Endometrium (tissue), 2 donors: ENCODE measurements at regions not wholly inside any gene's neighbourhood (a gene's known extent, or its start where the extent isn't known, plus 50 kb on each side); places are given as distances from the start of the nearest gene placed in this dataset.
"Not testable (repeated sequence)": the region's sequence is repeated elsewhere in the genome, so short reads cannot be mapped to it uniquely, and the experiment has no call there.

ENCODE experiments used
- FAIRE-seq: peaks from 2 replicates; lab custom pipeline; 2012; peaks lifted over from hg19 to GRCh38; lab: Jason Lieb, UNC
- donor health status: control.
- donor health status: control.

- FAIRE-seq: no peak
These were observed 439.6 kb upstream of the UBE2E3 start for GRCh38 chr2:180540761-180541160.

DNA sequence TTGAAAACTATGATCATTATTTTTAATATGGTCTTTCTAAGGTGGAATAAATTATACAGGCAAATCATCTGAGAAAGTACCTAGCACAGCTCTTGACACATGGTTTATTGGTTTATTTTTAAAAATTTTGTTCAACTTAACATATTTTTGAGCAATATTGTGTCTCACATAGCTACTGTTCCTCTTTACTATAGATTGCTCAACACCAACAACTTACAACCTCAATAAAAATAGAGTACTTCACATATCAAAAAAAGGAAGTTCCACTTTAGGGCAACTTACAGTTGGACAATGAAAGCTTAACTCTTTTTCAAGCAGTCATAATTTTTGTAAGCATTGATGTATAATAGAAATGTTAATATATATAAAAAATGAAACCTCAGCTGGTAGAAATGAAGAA is 440.9 kb upstream of the UBE2E3 start:
- no peak for FAIRE-seq

DNA sequence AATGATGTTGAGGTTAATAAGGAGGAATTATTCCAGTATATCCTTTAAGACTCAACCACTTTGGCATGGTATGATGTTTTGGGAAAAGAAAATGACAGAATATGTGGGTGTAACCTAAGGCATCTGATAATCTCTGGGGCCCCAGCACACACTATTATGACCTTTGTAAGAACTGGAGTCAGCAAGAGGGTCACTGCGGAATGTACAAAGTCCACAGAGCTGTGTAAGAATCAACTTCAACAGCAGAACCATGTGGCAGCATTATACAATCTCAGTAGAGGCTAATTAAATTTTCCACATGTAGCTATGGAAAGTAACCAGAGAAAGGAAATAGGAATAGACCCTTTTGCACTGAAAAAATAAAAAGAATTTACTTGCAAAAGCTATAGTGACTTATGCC is 445.1 kb upstream of the UBE2E3 start:
- no peak for FAIRE-seq

DNA sequence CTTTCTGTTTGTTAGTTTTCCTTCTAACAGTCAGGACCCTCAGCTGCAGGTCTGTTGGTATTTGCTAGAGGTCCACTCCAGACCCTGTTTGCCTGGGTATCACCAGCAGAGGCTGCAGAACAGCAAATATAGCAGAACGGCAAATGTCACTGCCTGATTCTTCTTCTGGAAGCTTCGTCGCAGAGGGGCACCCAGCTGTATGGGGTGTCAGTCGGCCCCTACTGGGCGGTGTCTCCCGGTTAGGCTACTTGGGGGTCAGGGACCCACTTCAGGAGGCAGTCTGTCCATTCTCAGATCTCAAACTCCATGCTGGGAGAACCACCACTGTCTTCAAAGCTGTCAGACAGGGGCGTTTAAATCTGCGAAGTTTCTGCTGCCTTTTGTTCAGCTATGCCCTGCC is 448.6 kb upstream of the UBE2E3 start:
- FAIRE-seq: not testable (repeated sequence)

GRCh38 chr2:180524499-180524898 is 455.9 kb upstream of the UBE2E3 start:
- FAIRE-seq: no peak

DNA sequence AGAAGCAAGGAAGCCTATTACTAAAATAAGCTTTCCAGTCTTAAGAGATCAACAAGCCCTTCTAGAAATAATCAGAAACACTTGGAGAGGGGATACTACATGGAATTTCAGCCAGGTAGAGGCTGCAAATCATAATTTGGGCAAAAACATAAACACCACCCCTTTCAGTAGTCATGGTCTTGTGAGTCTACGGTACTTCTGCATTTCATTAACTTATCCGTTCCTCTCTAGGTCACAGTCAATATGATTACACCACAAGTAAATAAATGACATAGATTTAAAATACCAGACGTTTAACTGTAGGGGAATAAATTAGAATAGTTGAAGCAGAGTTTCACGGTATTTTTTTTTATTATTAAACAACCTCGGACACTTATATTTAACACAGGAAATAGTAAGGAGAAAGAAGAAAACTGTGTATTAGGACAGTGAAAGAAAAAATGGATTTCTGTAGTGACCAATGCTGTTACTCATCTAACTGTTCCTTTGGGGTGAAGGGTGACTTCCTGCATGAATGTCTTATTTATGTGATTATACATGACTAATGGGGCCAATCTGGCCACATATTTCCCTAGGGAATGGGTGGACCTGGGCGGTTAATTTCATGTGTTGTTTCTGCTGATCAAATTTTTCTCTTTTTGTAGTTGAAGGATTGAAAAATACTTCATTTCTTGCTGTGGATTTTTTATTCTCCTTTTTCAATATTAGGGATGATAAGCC is 456.6 kb upstream of the UBE2E3 start:
- FAIRE-seq: no peak

DNA sequence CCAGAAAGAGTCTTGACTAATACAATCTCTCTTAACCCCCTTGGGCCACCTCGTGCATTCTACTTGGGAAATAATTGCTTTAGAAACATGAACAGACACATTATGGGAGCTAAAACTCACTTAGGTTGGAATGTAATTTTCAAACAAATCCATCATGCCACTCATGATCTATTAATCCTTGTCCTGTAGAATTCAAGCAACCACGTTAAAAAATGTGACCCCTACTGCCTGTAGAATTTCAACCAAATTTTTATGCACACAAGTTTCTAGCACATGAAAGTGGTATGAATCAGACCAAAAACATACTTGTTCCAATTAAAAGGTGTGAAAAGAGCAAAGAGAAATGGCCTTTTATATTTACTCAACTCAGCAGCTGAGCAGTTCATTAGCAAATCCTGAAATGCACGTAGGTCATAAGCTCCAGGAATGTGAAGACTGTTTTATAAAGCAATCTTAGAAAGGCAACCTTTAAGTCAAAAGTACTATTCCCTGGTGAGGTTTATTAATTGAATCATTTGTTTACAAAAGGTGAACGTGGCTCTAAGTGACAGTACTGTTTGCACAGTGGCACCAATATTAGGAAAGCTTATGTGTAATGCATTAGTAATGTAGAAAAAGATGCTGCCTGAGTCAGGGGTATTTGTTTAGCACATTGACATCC is 459.4 kb upstream of the UBE2E3 start:
- FAIRE-seq: no peak

DNA sequence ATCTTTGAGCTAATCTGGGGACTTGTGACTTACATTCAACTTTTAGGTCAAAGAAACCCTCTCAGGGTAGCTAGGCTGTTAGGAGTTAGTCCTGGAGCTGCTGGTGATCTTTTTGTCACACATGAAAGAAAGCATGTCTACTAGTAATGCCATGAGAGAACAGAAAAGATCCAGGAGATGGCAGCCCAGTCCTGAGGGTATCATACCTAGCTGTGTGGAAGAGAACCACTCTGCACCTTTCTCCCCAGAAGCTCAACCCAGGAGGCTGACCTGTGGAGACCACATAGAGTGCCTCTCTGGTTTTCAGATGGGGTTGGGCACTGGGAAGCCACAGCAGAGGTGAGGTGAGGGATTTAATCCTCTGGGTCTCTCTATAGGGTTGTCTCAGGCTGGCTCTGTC is 460.2 kb upstream of the UBE2E3 start:
- no peak for FAIRE-seq

DNA sequence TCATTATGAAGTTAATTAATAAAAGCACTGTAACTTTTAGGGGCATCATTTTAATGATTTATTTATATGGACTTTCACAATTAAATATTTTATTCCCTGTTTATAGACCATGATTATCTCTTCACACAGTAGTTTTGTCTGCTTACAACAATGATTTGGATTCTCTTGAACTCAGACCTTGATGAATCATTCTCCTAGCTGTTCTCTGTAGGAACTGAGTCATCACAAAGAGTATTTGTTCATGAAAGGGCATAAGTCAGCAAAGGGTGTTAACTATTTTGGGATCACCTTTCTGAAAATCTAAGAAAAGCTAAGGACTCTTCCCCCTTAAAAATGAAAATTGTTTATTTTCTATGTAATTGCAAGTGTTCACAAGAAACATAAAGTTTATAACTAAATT is 461.1 kb upstream of the UBE2E3 start:
- no peak for FAIRE-seq

DNA sequence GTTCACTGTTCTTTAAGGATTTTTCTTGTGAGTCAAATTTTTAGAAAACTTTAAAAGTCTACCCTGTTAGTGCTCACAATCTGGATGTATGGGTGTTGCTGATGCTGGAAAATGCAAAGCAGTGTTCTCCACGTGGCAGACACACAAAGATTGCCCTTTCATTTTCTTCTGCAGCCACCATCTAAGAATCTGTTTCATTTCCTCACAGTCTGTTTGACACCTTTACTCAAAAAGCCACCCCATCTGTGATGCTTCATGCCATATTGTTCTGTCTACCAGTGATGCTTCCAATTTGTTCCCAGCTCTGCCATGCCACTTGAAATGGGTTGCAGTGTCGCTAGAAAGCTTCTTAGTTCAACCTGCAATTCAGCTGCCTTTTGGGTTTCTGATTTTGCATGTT is 464.2 kb upstream of the UBE2E3 start:
- no peak for FAIRE-seq

DNA sequence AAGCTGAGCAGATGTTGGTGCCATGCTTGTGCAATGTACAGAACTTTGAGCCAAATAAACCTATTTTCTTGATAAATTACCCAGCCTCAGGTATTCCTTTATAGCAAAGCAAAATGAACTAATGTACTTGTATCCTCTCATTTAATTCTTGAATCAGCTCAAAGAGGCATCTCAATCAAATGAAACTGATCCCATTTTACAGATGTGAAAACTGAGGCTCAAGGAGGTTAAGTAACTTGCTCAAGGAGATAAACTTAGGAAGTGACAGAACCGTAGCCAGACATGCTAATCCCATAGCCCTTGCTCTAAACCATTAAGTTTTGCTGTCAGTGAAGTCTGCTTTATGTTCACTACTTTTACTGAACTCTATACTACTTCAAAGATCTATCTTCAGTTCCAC is 467.0 kb upstream of the UBE2E3 start:
- no peak for FAIRE-seq

DNA sequence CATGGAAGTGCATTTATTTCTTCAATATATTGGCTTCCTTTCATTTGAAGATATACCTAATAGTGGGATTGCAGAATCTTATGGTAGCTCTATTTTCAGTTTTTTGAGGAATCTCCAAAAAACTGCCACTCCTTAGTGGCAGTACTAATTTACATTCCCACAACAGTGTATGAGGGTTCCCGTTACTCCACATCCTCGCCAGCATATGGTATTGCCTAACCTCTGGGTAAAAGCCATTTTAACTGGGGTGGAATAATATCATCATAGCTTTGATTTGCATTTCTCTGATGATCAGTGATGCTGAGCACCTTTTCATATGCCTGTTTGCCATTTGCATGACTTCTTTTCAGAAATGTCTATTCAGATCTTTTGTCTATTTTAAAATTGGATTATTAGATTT is 471.9 kb upstream of the UBE2E3 start:
- no peak for FAIRE-seq

DNA sequence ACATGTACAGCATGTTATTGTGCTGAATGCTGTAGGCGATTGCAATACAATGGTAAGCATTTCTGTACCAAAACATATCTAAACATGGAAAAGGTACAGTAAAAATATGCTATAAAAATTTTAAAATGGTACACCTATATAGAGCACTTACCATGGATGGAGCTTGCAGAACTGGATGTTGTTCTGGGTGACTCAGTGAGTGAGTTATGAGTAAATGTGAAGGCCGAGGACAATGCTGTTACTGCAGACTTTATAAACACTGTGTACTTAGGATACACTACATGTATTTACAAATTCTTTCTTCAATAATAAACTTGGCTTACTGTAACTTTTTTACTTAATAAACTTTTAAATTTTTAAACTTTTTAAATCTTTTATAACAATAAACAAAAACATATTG is 473.4 kb upstream of the UBE2E3 start:
- FAIRE-seq: no peak

GRCh38 chr2:180505203-180505602 is 475.2 kb upstream of the UBE2E3 start:
- FAIRE-seq: no peak

- FAIRE-seq: no peak
These were observed 482.7 kb upstream of the UBE2E3 start for GRCh38 chr2:180497621-180498152.

DNA sequence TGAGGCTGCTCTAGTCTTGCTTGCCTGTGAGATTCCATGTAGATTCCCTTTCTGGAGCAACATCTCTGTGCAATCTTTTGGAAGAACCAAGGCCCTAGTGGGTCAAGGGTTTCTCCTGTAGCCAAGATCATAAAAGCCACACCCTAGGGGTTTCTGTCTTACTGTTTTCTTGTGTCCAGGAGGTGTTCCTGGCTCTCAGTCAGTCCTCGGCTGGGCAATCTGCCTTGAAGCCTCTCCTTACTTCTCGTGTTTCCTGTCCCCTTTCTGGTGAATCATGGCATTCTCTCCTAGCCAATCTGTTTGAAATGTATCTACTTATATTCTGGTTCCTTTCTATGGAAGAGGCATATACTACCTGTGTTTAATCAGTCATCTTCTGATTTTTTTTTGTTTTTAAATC is 484.8 kb upstream of the UBE2E3 start:
- FAIRE-seq: no peak

GRCh38 chr2:180494286-180494685 is 486.1 kb upstream of the UBE2E3 start:
- FAIRE-seq: no peak

- no peak for FAIRE-seq
These were observed 475.6 kb upstream of the CWC22 start for GRCh38 chr2:180482696-180483095.

- FAIRE-seq: no peak
These were observed 474.9 kb upstream of the CWC22 start for GRCh38 chr2:180481998-180482397.

DNA sequence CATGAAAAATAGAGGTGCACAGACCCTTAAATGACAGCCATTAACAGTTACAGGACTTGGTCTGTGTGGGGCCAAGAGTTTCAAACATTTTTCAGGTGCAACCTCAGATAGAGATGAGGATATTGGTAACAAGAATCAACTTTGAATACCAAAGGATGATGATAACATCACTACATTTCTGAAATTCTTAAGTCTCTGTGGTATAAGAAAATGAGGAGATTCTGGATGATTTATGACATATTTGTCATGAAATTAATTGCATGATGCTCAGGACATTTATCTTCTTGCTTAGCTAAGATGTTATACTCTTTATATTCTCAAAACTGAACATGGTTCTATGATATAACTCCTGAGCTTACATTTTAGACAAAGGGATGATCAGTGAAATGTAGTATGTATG is 471.8 kb upstream of the CWC22 start:
- no peak for FAIRE-seq

- FAIRE-seq: no peak
These were observed 467.6 kb upstream of the CWC22 start for GRCh38 chr2:180474716-180475115.

- FAIRE-seq: no peak
These were observed 466.4 kb upstream of the CWC22 start for GRCh38 chr2:180473456-180473855.

DNA sequence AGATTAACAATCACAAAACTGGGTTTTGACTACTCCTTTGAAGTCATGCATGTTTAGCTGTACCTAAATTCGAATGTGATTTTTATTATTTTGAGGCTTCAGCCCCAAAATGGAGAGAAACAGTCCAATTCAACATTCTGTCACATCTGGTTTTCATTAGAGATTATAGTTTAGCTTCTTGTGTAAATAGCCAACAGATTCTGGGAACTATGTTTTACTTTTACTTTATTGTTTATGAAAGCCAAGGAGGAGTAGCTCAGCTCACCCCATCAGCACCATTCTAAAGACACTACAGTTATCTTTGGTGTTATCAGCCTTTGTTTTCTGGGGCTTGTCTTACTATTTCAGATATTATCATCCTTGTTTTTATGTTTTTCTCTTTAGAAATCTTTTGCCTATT is 465.0 kb upstream of the CWC22 start:
- FAIRE-seq: peak; percentile 89

DNA sequence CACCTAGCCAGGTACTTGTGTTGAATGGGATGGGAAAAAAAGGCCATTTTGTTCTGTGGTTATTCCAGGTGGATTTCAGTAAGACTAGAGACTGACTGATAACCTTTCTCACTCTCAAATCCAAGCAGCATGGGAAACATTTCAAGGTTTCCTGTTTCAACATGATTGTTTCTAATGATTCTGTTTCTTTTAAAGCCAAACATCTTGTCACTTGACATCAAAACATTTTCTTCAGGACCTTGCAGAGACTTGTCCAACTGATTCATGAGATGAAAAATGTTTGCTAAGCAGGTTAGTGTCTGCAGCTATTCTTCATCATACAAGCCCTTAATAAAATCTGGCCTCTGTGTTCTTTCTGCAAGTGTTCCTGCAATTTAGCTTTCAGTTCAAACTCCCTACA is 456.5 kb upstream of the CWC22 start:
- no peak for FAIRE-seq
